A673 (cell line): ENCODE measurements at regions not wholly inside any gene's neighbourhood (a gene's known extent, or its start where the extent isn't known, plus 50 kb on each side); places are given as distances from the start of the nearest gene placed in this dataset.

ENCODE experiments used
- EZH2 ChIP-seq: fragments of 200-600 bp; sonication (generic); IDR thresholded peaks from 2 replicates; pipeline ENCODE4 v1.6.1; 2017; ENCODE audit warnings: borderline replicate concordance, low read depth, mild to moderate bottlenecking, mixed read lengths, antibody characterized with exemption, low read length; ENCODE audit not compliant: poor library complexity, severe bottlenecking
- TF ChIP-seq, protein P1 (sequence below): fragments of 300-800, 200-600 bp; sonication (generic); conservative IDR thresholded peaks from 2 replicates; pipeline ENCODE4 v1.5.1; 2017; ENCODE audit warnings: low read depth, mild to moderate bottlenecking, antibody characterized with exemption, low read length, moderate library complexity, mixed read lengths

DNA sequence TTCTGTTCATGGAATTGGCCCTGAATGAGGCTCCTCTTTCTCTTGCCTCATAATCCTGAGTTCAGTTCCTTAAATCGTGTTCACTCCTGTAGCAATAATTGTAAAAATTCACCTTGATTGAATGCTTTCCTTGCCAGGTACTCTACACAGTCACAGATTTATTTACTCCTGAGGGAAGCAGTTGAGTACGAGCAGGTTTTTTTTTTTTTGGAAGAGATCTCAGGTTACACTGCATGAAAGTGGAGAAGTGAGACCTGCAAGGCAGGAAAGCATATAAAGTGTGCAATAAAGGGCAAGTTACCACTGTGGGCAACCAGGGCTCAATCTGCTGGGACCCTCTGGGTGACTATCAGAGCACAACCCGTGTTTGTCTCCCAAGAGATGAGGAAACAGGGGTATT is 93.0 kb upstream of the DOK5 start:
- TF ChIP-seq, protein P1, sequence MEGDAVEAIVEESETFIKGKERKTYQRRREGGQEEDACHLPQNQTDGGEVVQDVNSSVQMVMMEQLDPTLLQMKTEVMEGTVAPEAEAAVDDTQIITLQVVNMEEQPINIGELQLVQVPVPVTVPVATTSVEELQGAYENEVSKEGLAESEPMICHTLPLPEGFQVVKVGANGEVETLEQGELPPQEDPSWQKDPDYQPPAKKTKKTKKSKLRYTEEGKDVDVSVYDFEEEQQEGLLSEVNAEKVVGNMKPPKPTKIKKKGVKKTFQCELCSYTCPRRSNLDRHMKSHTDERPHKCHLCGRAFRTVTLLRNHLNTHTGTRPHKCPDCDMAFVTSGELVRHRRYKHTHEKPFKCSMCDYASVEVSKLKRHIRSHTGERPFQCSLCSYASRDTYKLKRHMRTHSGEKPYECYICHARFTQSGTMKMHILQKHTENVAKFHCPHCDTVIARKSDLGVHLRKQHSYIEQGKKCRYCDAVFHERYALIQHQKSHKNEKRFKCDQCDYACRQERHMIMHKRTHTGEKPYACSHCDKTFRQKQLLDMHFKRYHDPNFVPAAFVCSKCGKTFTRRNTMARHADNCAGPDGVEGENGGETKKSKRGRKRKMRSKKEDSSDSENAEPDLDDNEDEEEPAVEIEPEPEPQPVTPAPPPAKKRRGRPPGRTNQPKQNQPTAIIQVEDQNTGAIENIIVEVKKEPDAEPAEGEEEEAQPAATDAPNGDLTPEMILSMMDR = no peak
- TF ChIP-seq EZH2 = no peak
